H54 (cell line): ENCODE measurements at regions not wholly inside any gene's neighbourhood (a gene's known extent, or its start where the extent isn't known, plus 50 kb on each side); places are given as distances from the start of the nearest gene placed in this dataset.

Experiments
- DNase-seq: peaks from one replicate; pipeline ENCODE4 v3.0.0; 2011; ENCODE audit warnings: low spot score, mixed read lengths; ENCODE audit not compliant: insufficient read length
- FAIRE-seq: peaks from 3 replicates; lab custom pipeline; 2011; peaks lifted over from hg19 to GRCh38; lab: Jason Lieb, UNC
- POLR2A ChIP-seq: IDR thresholded peaks from 2 replicates; pipeline ENCODE4 v1.6.1; 2011; ENCODE audit warnings: low read depth, mild to moderate bottlenecking, low read length

DNA sequence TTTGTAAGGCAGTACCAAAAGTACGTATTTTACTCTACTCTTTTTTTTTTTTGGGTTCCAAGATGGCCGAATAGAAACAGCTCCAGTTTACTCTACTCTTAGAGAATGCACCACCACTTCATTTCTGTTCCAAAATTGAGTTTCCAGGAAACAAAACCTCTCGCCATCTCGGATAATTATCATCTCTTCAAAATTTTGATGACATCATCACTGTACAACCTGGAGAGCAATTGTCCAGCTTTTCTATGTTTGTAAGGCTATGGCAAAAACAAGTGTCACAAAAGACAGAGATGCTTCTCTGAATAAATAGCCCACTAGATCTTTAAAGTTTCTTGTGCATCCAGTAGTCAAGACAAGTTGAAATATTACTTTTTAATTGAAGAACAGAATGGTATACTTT is 1631.9 kb upstream of the CDH6 start:
- TF ChIP-seq POLR2A: no peak
- DNase-seq: no peak
- FAIRE-seq: no peak

DNA sequence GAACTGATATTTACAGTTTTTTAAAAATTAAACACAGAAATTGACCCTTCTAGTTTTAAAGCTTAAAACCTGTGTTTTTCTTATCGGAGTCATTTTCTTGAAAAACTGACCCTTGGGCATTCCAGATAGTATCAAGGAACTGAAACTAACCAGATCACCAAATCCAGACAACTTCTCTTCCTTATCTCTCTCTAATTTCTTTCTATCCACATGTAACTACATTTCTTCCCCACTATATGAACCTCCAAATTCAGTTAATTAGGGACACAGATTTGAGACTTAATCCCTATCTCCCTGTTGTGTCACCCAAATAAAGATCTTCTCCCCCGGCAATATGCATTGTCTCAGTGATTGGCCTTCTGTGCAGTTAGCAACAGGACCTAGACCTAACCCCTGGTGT is 1643.0 kb upstream of the CDH6 start:
- TF ChIP-seq POLR2A: no peak
- FAIRE-seq (no peak), DNase-seq (no peak)

DNA sequence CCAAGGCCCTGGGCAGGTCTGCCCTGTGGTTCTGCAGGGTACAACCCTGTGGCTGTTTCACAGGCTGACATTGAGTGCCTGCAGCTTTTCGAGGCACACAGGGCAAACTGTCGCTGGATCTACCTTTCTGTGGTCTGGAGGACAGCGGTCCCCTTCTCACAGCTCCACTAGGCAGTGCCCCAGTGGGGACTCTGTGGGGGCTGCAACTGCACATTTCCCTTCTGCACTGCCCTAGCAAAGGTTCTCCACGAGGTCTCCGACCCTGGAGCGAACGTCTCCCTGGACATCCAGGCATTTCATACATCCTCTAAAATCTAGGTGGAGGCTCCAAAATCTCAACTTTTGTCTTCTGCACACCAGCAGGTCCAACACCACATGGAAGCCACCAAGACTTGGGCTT is 1645.2 kb upstream of the CDH6 start:
- no peak for DNase-seq

DNA sequence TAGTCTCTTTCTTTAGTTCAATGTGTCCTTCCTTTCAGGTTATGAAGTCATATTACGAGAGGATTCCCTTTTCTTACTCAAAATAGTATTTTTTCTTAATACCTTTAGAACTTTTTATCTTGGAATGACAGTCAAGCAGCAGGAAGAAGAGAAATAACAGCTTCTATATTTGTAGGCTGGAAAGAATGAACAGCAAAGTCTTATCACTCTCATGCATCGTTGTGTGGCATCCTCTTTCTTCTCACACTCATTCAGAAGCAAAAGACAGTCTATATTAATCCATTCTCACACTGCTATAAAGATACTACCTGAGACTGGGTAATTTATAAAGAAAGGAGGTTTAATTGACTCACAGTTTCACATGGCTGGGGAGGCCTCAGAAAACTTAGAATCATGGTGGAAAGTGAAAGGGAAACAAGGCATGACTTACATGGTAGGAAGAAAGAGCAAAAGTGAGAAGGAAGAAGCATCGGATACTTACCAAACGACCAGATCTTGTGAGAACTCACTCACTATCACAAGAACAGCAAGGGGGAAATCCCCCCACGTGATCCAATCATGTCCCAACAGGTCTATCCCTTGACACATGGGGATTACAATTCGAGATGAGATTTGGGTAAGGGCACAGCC is 1646.1 kb upstream of the CDH6 start:
- TF ChIP-seq POLR2A: no peak
- DNase-seq: no peak
- FAIRE-seq: no peak

More for the DNA sequence above, 1645.2 kb upstream of the CDH6 start:
- no peak for TF ChIP-seq POLR2A
- FAIRE-seq: no peak

DNA sequence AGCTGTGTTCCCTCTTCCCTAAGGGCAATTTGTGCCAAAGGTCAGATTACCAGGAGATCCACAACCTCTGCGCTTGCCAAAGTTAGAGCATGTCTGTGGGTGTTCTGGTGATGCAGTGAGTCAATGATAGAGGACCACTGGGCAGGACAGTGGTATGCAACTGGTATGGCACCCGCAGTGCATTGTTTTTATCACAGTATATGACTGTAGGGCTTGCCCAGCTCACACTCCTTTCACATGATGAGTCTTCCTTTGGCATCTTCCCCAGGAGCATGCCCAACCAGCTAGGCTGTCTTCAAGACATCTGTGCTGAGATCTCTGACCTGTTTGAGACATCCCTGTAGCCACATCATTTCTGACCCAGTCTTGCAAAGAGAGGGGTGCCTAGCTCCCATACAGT is 1650.0 kb upstream of the CDH6 start:
- FAIRE-seq: no peak
- TF ChIP-seq POLR2A: no peak
- no peak for DNase-seq

DNA sequence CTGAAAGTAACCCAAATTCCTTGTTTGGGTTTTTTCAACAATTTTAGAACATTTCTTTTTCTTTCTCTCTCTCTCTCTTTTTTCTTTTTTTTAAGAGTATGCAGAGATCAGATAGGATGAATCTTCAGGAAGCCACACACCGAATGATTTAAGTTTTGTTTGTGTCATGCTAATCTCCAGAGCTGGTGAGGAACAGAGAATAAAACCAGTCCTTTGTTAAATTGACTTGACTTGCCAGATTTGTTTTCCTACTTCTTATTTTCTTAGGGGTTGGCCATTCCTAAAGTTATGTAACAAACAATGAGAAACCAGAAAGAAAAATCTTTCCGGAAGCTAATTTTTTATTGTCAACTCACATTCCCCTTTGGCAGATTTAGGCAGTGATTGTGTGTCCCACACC is 1669.3 kb upstream of the CDH6 start:
- no peak for FAIRE-seq
- TF ChIP-seq POLR2A: no peak
- no peak for DNase-seq

DNA sequence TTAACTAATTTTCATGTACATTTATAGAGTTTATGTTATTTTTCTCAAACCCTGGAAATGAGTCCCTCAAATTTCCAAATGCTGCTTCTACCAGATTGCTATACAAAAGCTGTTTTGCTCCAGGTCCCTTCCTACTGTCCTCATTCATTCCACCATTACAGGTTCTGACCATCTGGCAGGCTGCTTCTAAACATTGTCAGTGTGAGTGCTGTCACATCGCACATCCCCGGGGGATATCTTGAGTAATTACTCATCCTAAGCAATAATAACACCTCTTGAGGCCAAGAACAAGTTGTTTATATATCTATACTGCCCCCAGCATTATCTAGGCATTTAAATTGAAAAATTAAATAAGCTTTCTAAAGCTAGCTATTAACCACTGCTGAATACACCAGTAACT is 1675.3 kb upstream of the CDH6 start:
- FAIRE-seq (no peak), DNase-seq (no peak)
- no peak for TF ChIP-seq POLR2A

DNA sequence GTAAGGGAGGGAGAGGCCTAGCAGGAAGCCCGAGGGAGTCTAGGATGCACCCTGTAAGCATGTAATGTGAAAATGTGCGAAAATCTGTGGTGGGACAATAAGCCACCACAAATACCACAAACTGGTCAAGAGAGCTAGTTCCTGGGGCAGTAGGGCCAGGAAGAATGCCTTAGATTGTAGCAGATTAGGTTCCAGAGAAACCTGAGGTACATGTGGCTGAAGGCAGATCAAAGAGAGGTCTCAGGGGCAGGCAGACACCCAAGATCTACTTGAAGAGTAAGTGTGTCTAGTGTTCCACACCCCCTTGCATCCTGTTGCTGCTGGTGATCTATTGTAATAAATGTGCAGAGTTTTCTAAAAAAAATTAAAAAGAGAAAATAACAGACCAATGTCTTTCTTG is 1677.3 kb upstream of the CDH6 start:
- no peak for DNase-seq
- FAIRE-seq: no peak
- no peak for TF ChIP-seq POLR2A

DNA sequence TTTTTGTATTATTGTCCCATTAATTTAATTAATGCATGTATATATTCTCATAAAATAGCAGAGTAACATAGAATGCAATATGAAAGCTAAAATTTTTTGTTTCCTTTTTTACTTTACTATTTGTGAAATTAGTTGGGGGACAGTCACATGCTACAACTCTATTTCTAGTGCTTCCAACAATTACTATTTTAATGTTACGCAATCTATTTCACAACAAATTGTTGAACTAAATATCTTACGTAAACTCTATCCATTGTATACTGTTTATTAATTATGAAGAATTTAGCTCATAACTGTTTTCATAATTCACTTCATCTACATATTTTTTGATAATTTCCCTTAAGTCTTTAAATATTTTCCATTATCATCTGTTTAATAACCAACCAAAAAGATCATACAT is 1685.4 kb upstream of the CDH6 start:
- FAIRE-seq: no peak
- no peak for TF ChIP-seq POLR2A
- no peak for DNase-seq

DNA sequence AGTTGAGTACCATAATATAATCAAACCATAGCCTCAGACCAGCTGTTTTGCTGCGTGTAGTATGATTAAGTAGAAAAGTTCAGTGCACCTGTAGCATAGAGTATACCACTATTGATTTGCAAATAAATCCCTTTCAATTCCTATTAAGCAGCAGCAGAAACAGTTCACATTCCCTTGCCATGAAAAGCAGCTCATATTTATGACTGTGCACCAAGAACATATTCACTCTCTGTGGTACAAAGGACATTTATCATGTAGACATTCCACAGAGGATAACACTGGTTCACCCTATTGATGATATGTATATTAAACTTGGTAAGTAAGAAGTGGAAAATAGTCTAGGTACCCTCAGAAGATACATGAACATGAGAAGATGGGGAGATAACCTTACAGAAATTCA is 1689.1 kb upstream of the CDH6 start:
- FAIRE-seq (no peak), DNase-seq (no peak)
- TF ChIP-seq POLR2A: no peak

DNA sequence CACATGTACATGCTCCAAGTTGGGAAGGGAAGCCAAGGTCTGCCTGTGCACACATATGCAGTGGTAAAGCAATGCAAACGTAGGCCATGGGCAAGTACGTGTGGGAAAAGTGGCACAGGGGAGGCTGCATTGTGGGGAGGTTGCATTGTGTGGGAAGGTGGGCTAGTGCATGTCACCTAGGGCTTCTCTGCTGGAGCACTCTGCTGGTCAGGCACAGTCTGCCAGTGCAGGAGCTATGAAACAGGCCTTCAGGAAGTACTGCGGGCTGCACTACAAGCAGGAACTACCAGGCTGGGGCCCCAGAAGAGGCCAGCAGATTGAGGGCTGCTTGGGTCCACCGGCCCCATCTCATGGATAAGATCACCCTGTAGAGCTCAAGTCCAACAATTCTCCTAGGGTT is 1694.6 kb upstream of the CDH6 start:
- DNase-seq: no peak
- no peak for TF ChIP-seq POLR2A
- FAIRE-seq: no peak

DNA sequence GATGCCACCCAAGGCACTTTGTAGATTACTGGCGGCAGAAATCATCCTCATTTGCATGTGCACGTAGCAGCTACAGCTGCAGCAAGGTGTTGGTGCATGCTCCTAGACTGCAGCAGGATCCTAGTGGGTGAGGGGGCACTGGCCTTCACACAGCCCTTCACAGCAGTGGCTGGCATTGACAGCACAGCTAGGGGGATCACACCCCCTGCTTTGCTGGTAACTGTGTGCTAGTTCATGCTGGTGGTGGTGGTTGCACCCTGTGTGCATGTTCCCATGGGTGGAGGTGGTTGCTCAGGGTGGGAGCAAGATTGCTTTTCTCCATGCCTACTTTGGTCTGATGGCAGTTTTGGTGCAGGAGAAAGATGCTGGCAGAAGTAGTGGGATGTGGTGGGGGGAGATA is 1695.1 kb upstream of the CDH6 start:
- FAIRE-seq: no peak
- no peak for TF ChIP-seq POLR2A

DNA sequence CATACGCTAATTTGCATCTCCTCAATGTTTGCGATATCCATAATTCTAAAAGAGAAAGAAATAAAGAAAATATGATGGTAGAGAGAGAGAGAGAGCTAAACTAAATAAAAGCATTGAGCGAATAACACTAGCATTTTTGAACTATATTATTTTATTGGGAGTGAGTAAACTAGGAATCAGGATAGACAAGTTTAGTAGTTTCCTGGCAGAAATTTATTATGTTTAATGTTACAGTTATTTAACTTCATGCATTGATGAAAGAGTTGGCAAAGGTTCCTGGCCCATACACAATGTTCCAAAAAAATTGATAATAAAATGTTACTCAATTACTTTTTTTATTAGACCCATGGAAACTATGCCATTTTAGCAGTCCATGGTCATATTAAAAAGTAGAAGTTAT is 1708.2 kb upstream of the CDH6 start:
- DNase-seq: no peak
- FAIRE-seq: no peak
- TF ChIP-seq POLR2A: no peak

More for the DNA sequence above, 1695.1 kb upstream of the CDH6 start:
- no peak for DNase-seq

DNA sequence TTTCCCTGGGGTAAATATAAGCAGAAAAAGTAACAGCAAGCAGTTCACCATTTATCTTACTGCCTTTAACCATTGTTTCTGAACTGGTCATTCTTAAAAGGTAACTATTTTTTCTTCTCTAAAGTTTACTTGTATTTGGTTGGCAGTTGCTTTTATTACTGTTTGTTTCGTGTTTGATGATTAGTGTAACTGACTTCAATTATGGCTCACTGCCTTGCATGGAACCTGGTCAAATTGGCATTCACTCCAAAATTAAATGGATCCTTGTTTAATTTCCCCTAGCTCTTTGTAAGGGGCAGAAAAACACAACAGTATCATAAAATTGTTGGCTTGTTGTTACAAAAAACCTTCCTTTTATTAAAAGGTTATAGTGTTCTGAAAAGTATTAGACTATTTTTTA is 1723.9 kb upstream of the CDH6 start:
- FAIRE-seq: no peak
- DNase-seq: no peak
- TF ChIP-seq POLR2A: no peak

DNA sequence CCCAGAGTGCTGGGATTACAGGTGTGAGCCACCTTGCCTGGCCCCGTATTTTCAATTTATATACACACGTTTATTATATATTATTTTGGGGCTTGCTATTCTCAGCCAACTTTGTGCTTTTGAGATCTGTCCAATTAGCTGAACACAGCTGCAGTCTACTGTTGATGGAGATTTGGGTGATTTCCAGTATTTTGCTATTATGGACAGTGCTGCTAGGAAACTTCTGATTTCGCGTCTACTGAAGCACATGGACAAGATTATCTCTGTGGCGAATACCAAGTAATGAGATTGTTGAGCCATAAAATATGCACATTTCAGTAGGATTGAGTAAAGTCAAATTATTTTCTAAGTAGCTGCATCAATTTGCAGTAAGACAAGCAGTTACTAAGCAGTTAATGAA is 1731.2 kb upstream of the CDH6 start:
- no peak for FAIRE-seq
- no peak for TF ChIP-seq POLR2A
- DNase-seq: no peak
